K562 (cell line): ENCODE measurements at regions not wholly inside any gene's neighbourhood (a gene's known extent, or its start where the extent isn't known, plus 50 kb on each side); places are given as distances from the start of the nearest gene placed in this dataset.

Experiments
- ATF7 ChIP-seq: fragments of 450-650 bp; IDR thresholded peaks from 2 replicates; pipeline ENCODE4 v1.7.1; 2014; ENCODE audit warnings: mild to moderate bottlenecking, moderate library complexity
- CBX8 ChIP-seq: fragments of 200-600 bp; sonication (generic); IDR thresholded peaks from 2 replicates; pipeline ENCODE4 v1.6.1; 2012; ENCODE audit warnings: borderline replicate concordance, mixed run types, low read depth, mild to moderate bottlenecking, moderate library complexity, mixed read lengths, low read length, control low read depth, inconsistent platforms; ENCODE audit not compliant: poor library complexity, severe bottlenecking; ENCODE audit errors: extremely low read depth
- FOS ChIP-seq: IDR thresholded peaks from 3 replicates; pipeline ENCODE4 v1.6.1; 2011; ENCODE audit not compliant: insufficient read length; ENCODE audit errors: extremely low read depth
- FOXM1 ChIP-seq, 2 experiments: fragments of 450-650 bp in 1 of 2; sonication (generic) in 1 of 2; formaldehyde crosslinking in 1 of 2; IDR thresholded peaks; 2 replicates each; pipeline versions ENCODE4 v1.6.1 to v1.9.0; 2017 to 2022; ENCODE audit warnings: low read depth in 2 of 2, mild to moderate bottlenecking in 2 of 2, missing genetic modification reagents in 1 of 2, moderate library complexity in 1 of 2
- GABPA ChIP-seq: fragments of 200-800 bp; sonication (Bioruptor generic); conservative IDR thresholded peaks from 2 replicates; pipeline ENCODE4 v1.6.1; 2016; ENCODE audit warnings: low read depth, missing genetic modification characterization, missing compliant biosample characterization
- GATA2 ChIP-seq: sonication (generic); formaldehyde crosslinking; IDR thresholded peaks from 2 replicates; pipeline ENCODE4 v1.4.0; 2020; ENCODE audit warnings: mild to moderate bottlenecking, missing genetic modification reagents
- HNRNPH1 ChIP-seq: fragments of 200-400 bp; formaldehyde crosslinking; optimal IDR thresholded peaks from 2 replicates; pipeline ENCODE3; 2017; ENCODE audit warnings: low read depth, mild to moderate bottlenecking, low read length, moderate library complexity
- SAP30 ChIP-seq: fragments of 200-600 bp; sonication (generic); IDR thresholded peaks from 2 replicates; pipeline ENCODE4 v1.6.1; 2012; ENCODE audit warnings: borderline replicate concordance, low read depth, mild to moderate bottlenecking, moderate library complexity, low read length, control low read depth, inconsistent platforms; ENCODE audit not compliant: insufficient read depth, poor library complexity, severe bottlenecking
- YY1 ChIP-seq, 3 experiments: IDR thresholded peaks; 2 replicates each; pipeline ENCODE4 v1.6.1; 2011; ENCODE audit warnings: low read length in 2 of 3, mild to moderate bottlenecking in 2 of 3, moderate library complexity in 2 of 3, borderline replicate concordance in 1 of 3, control low read depth in 1 of 3, low read depth in 1 of 3; ENCODE audit not compliant: insufficient read depth in 3 of 3, insufficient replicate concordance in 2 of 3, control insufficient read depth in 1 of 3, insufficient read length in 1 of 3; ENCODE audit errors: extremely low read depth in 1 of 3
- TF ChIP-seq, protein P1 (sequence below): fragments of 250-450 bp; sonication (Bioruptor Pico); IDR thresholded peaks from 2 replicates; pipeline ENCODE4 v1.4.0; 2020; ENCODE audit warnings: mild to moderate bottlenecking, moderate library complexity, borderline replicate concordance
- TF ChIP-seq, protein P2 (sequence below): sonication (generic); formaldehyde crosslinking; IDR thresholded peaks from 2 replicates; pipeline ENCODE4 v1.8.0; 2022; ENCODE audit warnings: missing genetic modification reagents, mild to moderate bottlenecking, borderline replicate concordance

DNA sequence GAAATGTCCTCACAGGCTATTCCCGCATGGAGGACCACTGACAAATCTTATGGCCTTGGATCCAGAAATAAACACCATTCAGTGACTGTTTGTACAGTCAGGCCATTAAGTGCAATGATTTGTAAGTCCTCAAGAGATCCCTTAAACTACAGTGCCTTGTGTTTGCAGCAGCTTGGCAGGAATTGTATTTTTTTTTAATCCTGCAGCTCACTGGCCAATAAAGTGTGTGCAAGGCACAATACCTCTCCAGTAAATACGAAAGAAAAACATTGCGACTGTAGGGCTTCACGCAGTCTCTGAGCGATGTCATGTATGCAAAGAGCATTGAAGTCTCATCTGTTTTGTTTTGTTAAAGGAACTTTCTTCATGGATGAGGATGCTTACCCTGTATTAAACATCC lies 74.2 kb upstream of the TUSC1 start:
- TF ChIP-seq, protein P1, sequence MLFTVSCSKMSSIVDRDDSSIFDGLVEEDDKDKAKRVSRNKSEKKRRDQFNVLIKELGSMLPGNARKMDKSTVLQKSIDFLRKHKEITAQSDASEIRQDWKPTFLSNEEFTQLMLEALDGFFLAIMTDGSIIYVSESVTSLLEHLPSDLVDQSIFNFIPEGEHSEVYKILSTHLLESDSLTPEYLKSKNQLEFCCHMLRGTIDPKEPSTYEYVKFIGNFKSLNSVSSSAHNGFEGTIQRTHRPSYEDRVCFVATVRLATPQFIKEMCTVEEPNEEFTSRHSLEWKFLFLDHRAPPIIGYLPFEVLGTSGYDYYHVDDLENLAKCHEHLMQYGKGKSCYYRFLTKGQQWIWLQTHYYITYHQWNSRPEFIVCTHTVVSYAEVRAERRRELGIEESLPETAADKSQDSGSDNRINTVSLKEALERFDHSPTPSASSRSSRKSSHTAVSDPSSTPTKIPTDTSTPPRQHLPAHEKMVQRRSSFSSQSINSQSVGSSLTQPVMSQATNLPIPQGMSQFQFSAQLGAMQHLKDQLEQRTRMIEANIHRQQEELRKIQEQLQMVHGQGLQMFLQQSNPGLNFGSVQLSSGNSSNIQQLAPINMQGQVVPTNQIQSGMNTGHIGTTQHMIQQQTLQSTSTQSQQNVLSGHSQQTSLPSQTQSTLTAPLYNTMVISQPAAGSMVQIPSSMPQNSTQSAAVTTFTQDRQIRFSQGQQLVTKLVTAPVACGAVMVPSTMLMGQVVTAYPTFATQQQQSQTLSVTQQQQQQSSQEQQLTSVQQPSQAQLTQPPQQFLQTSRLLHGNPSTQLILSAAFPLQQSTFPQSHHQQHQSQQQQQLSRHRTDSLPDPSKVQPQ (CRISPR knock-in tag): no peak
- TF ChIP-seq CBX8: no peak
- TF ChIP-seq FOXM1 (IDR thresholded peaks at IDR 0.05; ENCODE audit: low read depth): no peak
- no peak for TF ChIP-seq FOXM1 (CRISPR knock-in tag; IDR thresholded peaks at IDR 0.05; ENCODE audit: low read depth)
- no peak for TF ChIP-seq GATA2 (CRISPR knock-in tag)
- no peak for TF ChIP-seq ATF7
- TF ChIP-seq, protein P2, sequence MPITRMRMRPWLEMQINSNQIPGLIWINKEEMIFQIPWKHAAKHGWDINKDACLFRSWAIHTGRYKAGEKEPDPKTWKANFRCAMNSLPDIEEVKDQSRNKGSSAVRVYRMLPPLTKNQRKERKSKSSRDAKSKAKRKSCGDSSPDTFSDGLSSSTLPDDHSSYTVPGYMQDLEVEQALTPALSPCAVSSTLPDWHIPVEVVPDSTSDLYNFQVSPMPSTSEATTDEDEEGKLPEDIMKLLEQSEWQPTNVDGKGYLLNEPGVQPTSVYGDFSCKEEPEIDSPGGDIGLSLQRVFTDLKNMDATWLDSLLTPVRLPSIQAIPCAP: no peak
- TF ChIP-seq SAP30: no peak
- no peak for TF ChIP-seq YY1 (IDR thresholded peaks at IDR 0.05; ENCODE audit: borderline replicate concordance in 1 of 3, control insufficient read depth in 1 of 3, extremely low read depth in 1 of 3, insufficient read depth in 3 of 3, insufficient read length in 1 of 3, insufficient replicate concordance in 2 of 3, low read depth in 1 of 3, low read length in 2 of 3)
- TF ChIP-seq FOS: no peak
- no peak for TF ChIP-seq GABPA (tag)
- no peak for TF ChIP-seq HNRNPH1
